ENCODE measurements at regions not wholly inside any gene's neighbourhood (a gene's known extent, or its start where the extent isn't known, plus 50 kb on each side); places are given as distances from the start of the nearest gene placed in this dataset.

DNA sequence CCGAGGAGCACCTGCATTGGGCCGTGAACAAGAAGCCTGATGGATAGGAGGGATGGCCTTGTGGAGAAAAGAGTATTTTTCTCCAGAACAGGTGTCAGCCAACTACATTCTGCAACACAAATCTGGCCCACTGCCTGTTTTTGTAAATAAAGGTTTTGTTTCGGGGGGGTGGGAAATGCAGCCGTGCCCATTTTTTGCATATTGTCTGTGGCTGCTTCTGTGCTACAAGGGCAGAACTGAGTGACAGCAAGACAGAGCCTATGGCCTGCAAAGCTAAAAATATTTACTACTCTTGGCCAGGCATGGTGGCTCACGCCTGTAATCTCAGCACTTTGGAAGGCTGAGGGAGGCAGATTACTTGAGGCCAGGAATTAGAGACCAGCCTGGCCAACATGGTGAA lies 95.9 kb upstream of the AKAP13 start:
- TF ChIP-seq, protein P1, sequence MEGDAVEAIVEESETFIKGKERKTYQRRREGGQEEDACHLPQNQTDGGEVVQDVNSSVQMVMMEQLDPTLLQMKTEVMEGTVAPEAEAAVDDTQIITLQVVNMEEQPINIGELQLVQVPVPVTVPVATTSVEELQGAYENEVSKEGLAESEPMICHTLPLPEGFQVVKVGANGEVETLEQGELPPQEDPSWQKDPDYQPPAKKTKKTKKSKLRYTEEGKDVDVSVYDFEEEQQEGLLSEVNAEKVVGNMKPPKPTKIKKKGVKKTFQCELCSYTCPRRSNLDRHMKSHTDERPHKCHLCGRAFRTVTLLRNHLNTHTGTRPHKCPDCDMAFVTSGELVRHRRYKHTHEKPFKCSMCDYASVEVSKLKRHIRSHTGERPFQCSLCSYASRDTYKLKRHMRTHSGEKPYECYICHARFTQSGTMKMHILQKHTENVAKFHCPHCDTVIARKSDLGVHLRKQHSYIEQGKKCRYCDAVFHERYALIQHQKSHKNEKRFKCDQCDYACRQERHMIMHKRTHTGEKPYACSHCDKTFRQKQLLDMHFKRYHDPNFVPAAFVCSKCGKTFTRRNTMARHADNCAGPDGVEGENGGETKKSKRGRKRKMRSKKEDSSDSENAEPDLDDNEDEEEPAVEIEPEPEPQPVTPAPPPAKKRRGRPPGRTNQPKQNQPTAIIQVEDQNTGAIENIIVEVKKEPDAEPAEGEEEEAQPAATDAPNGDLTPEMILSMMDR (IDR thresholded peaks at IDR 0.05): no peak
- no peak for TF ChIP-seq ZFX (IDR thresholded peaks at IDR 0.05; ENCODE audit: borderline replicate concordance)
